ENCODE measurements at regions not wholly inside any gene's neighbourhood (a gene's known extent, or its start where the extent isn't known, plus 50 kb on each side); places are given as distances from the start of the nearest gene placed in this dataset.

DNA sequence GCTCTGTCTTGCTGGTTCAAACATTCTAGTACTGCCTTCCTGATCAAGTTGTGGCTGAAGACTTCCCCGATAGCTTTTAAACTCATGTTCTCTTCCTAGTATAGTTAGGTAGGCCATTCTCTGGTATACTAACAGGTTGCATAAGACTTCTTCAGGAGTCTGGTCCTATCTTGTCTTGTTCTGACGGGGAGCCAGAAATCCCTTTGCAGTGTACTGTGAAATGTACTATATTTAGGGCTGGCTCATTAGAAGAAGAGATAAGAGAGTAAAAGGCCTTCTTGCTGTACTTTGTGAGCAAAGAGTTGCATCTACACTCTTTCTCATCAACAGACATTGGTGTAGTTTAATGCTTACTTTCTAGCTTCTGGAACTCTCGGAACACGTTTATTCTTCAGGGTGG, 331.9 kb downstream of the NUP35 start:
- DNase-seq (ENCODE audit: low spot score): no peak
- TF ChIP-seq, protein P1, sequence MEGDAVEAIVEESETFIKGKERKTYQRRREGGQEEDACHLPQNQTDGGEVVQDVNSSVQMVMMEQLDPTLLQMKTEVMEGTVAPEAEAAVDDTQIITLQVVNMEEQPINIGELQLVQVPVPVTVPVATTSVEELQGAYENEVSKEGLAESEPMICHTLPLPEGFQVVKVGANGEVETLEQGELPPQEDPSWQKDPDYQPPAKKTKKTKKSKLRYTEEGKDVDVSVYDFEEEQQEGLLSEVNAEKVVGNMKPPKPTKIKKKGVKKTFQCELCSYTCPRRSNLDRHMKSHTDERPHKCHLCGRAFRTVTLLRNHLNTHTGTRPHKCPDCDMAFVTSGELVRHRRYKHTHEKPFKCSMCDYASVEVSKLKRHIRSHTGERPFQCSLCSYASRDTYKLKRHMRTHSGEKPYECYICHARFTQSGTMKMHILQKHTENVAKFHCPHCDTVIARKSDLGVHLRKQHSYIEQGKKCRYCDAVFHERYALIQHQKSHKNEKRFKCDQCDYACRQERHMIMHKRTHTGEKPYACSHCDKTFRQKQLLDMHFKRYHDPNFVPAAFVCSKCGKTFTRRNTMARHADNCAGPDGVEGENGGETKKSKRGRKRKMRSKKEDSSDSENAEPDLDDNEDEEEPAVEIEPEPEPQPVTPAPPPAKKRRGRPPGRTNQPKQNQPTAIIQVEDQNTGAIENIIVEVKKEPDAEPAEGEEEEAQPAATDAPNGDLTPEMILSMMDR (IDR thresholded peaks at IDR 0.05; ENCODE audit: borderline replicate concordance, control extremely low read depth, extremely low read depth, insufficient read depth, missing control alignments): no peak
- in situ Hi-C loops (cut with MboI; ENCODE audit: low sequenced_read_pairs, unreplicated experiment): no loop called here

DNA sequence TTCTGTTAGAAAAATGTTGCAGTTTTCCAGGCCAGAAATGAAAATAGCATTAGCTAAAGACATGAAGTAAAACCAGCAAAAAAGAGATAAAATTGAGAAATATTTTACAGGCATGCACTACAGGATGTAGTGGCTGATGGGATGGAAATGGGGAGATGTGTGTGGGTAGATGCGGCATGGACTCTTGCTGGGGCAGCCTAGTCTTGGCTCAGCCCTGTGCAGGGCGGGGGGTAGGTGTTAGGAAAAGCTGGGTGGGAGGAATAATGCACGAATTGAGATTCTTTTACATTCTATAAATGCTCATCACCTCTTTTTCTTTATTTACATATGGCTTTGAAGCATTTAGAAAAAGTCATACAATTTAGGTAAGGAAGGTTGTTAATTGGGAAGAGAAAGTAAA, 334.2 kb downstream of the NUP35 start:
- no peak for DNase-seq (ENCODE audit: low spot score)
- in situ Hi-C loops (cut with MboI; ENCODE audit: low sequenced_read_pairs, unreplicated experiment): no loop called here
- TF ChIP-seq, protein P1 (IDR thresholded peaks at IDR 0.05; ENCODE audit: borderline replicate concordance, control extremely low read depth, extremely low read depth, insufficient read depth, missing control alignments): no peak

DNA sequence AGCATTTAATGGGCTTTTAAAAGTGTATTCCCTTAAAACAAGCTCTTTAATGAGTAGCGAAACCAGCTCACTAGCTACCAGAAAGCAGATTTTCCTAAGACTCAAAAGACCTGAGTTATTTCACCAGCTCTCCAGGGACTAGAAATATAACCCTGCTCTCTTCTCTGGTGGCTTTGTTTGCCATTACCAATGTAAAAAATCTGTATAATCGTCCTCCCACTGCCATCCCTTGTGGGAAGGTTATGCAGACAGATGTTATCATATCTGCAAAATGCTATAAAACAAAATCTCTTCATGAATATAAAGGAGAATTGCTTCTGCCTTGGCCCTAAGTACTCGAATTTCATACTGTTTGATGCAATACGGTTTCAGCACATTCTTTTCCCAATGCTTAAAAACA, 335.2 kb downstream of the NUP35 start:
- no peak for DNase-seq (ENCODE audit: low spot score)
- TF ChIP-seq, protein P1 (IDR thresholded peaks at IDR 0.05; ENCODE audit: borderline replicate concordance, control extremely low read depth, extremely low read depth, insufficient read depth, missing control alignments): no peak
- in situ Hi-C loops (cut with MboI; ENCODE audit: low sequenced_read_pairs, unreplicated experiment): no loop called here

DNA sequence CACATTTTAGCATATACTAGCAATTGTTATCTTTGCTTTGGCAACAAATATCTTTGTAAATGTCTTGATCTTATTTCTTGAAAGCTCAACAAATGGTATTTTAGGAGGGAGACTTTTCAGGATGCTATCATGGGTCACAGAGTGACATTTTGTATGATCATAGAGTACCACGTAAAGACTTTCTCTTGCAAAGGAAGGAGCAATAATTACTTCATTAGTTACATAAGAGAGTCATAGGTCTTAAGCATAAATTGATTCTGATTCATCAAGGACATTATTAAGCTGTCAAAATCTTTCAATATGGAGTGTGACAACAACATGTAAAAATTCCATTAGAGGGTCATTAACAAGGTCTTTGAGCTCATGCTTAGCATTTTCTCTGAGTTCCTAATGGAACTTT, 339.6 kb downstream of the NUP35 start:
- no peak for DNase-seq (ENCODE audit: low spot score)
- in situ Hi-C loops (cut with MboI; ENCODE audit: low sequenced_read_pairs, unreplicated experiment): no loop called here
- TF ChIP-seq, protein P1 (IDR thresholded peaks at IDR 0.05; ENCODE audit: borderline replicate concordance, control extremely low read depth, extremely low read depth, insufficient read depth, missing control alignments): no peak

DNA sequence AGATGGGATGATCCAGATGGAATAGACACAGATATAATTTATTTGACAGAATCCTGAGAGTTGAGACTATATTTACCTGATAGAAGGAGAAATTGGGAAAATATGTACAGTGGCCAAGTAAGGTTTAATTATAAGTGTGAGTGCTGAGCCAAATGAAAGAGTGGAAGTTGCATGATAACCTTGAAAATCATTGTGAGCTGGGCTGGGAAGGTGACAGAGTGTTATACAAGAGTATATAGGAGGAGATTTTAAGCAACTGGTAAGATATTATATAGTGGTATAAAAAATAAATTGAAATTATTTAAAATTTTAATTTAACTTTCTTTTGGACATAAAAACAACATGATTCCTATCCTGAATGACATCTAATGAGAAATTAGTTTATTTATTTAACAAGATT, 340.8 kb downstream of the NUP35 start:
- TF ChIP-seq, protein P1 (IDR thresholded peaks at IDR 0.05; ENCODE audit: borderline replicate concordance, control extremely low read depth, extremely low read depth, insufficient read depth, missing control alignments): no peak
- in situ Hi-C loops (cut with MboI; ENCODE audit: low sequenced_read_pairs, unreplicated experiment): no loop called here
- DNase-seq (ENCODE audit: low spot score): no peak

DNA sequence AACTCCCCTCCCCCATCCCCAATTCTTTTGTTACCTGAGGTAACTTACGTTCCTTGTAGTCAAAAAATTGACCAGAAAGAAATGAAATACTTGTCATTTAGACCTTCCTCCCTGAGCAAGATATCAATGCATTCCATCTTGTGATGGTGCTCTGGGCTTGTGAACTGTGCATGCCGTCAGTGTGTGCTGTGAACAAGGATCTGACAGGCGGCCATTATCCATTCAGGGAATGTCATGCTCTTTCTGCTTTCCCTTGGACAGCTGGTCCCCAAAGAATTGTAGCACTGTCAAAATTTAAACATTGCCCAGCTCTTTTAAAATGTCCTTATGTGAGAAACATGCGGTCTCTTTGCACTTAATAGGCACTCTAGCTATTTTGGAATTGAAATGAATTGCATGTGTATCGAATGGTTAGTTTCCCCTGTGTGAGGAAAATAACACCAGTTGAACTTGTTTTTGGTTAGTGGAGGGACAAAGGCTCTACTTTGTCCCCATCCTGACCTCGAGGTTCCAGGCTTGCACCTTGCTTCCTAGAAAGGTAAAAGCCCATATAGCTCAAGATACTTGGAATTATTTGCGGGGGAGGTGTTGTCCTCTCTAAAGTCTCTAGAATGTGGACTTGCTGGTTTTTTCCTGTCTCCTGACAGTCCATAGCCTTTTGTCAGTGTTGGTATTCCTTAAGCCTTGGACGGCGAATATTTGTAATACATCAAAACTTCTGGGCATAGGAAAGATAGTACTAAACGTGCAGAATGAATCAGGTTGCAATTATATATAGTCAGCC, 350.9 kb downstream of the NUP35 start:
- TF ChIP-seq, protein P1 (IDR thresholded peaks at IDR 0.05; ENCODE audit: borderline replicate concordance, control extremely low read depth, extremely low read depth, insufficient read depth, missing control alignments): no peak
- in situ Hi-C loops (cut with MboI; ENCODE audit: low sequenced_read_pairs, unreplicated experiment): no loop called here
- no peak for DNase-seq (ENCODE audit: low spot score)
